Stimulated activated CD4-positive, alpha-beta T cell treated with anti-CD3 and anti-CD28 coated beads, TNF-alpha, amount 100 ng/mL, for 24 hours (primary cell): ENCODE measurements at regions not wholly inside any gene's neighbourhood (a gene's known extent, or its start where the extent isn't known, plus 50 kb on each side); places are given as distances from the start of the nearest gene placed in this dataset.
"Not testable (repeated sequence)": the region's sequence is repeated elsewhere in the genome, so short reads cannot be mapped to it uniquely, and the experiment has no call there.

ENCODE experiments used
- DNase-seq, 3 experiments: peaks; one replicate each; pipeline ENCODE4 v3.0.0-alpha.2; 2020; ENCODE audit warnings: low read depth in 3 of 3

- no peak for DNase-seq
Measured at GRCh38 chr13:78540058-78540457, 63.3 kb downstream of the POU4F1 start.

DNA sequence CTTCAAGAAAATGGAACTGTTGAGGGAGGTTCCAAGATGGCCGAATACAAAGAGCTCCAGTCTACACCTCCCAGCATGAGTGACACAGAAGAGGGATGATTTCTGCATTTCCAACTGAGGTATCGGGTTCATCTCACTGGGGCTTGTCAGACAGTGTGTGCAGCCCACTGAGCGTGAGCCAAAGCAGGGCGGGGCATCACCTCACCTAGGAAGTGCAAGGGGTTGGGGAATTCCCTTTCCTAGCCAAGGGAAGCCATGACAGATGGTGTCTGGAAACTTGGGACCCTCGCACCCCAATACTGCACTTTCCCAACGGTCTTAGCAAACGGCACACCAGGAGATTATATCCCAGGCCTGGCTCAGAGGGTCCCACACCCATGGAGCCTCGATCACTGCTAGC lies 77.3 kb downstream of the POU4F1 start:
- DNase-seq: not testable (repeated sequence)

- no peak for DNase-seq
Measured at GRCh38 chr13:78524936-78525335, 78.4 kb downstream of the POU4F1 start.

GRCh38 chr13:78521091-78521490 lies 82.3 kb downstream of the POU4F1 start:
- DNase-seq: no peak

DNA sequence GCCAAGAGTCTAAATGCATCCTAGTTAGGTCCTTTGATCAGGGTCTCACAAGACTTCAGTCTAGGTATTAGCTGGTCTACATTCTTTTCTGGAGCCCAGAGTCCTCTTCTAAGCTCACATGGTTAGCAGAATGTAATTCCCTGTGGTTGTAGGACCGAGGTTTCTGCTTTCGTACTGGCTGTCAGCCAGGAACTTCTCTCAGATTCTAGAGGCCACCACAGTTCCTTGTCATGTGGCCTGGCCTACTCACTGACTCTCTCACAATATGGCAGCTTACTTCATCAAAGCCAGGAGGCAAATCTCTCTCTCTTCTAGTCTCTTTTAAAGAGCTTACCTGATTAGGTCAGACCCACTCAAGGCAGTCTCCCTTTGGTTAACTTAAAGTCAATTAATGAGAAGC lies 82.9 kb downstream of the POU4F1 start:
- DNase-seq: no peak

DNA sequence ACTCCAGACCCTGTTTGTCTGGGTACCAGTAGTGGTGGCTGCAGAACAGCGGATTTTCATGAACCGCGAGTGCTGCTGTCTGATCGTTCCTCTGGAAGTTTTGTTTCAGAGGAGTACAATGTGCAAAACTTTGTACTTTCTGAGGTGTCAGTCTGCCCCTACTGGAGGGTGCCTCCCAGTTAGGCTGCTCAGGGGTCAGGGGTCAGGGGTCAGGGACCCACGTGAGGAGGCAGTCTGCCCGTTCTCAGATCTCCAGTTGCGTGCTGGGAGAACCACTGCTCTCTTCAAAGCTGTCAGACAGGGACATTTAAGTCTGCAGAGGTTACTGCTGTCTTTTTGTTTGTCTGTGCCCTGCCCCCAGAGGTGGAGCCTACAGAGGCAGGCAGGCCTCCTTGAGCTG lies 84.9 kb downstream of the POU4F1 start:
- not testable (repeated sequence) for DNase-seq

DNA sequence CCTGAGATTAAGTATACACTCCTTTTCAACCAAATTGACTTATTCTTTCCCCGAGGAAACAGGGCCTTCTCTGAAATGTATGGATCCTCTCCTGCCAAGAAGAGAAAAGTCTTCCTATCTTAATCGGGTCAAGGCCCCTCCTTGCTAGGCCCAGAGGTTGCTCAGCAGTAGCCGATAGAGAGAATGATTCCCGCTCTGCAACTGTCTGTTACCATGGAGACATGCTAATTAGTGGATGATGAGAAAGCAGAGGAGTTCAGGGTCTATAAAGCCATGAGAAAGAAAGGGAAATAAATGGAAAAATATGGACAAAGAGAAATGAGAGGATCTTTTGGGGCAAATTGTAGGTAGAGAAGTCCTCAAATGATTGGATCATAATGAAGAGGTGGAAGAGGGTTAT lies 103.5 kb downstream of the POU4F1 start:
- DNase-seq: no peak

DNA sequence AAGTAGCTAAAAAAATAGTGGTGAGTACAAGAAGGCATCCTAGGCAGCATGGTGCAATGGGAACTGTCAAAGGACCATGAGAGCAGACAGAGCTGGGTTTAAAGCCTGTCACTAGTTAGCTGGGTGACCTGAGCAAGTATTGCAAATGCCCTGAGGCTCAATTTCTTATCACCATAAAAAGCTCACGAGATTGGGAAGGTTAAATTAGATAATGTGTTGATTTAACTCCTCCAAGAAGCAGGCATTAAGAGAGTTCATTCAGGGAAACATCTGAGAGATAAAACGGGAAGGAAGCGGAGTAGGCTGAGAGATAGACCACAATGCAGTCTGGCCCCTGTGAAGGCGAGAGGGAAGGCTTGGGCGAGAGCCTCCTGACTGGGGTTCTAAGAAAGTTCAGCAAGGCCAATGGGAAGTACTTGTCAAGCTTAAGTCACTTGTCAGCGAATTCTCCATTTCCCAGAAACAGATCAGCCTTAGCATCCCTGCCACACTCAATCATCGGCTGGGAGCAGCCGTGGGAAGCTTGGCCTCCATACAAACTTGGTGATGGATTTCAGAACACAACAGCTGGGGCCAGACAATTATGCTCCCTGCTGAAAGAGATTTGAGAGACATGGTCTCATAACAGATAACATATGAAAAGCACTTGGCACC lies 105.5 kb downstream of the POU4F1 start:
- DNase-seq: no peak

DNA sequence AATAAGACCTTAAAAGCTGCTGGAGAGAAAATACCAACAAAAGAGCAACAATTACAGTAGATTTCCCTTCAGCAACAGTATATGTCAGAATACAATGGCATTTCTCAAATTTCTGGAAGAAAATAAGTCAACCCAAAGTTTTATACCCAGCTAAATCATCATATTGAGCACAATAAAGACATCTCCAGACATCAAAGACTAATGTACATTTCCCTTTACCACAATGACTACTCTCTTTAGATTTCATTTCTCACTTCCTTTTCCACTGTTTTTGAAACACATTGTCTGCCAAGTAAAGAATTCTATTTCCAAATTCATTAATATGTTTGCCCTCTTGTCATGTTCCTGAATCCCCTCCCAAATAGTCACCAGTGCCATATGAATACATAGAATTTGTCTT lies 111.4 kb downstream of the POU4F1 start:
- DNase-seq: no peak

DNA sequence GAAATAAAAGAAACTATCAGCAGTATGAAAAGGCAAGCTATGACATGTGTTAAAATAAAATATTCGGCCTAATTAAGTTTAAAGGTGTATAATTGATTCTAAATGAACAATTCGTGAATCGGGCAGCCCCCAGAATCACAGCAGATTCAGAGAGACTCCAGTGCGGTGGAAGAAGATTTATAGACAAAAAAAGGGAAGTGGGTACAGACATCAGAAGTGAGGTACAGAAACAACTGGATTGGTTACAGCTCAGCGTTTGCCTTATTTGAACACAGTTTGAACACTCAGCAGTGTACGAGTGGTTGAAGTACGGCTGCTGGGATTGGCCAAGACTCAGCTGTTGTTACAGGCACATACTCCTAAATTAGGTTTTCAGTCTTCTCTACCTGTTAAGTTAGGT lies 113.1 kb downstream of the POU4F1 start:
- not testable (repeated sequence) for DNase-seq

GRCh38 chr13:78487707-78488106 lies 115.6 kb downstream of the POU4F1 start:
- no peak for DNase-seq

DNA sequence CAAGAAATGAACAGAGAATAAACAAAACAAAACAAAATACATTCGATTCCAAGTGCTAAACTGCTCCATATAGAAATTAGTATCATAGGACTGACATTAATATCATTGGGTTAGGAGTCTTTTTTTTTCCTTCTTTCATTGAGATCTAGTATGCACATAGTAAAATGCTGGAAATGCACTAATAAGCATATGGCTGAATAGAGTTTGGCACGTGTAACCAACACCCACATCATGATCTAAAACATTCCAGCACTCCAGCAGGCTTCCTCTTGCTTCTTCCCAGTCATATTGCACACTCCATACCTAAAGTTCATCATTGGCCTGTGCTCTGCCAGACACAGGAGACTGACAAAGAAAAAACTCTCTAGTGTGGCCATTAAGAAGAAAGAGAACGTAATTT lies 117.5 kb downstream of the POU4F1 start:
- DNase-seq: no peak

DNA sequence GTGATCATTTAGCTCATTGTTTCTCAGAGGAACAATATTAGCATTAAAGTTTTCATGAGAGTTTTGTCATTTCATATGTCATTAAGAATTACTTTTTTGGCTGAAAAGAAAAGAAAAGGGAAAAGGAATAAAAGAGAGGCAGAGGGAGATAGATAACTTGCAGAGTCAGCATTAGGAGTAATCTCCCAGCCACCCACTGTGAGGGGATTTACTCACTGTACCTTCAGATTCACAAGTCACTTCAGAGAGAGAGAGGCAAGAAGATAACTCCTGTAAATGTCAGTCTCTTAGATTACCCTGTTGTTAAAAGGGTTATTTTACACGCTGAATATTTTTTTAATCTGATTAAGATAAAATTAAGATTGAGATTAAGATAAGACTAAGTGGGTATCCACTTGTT lies 125.2 kb downstream of the POU4F1 start:
- DNase-seq: no peak

DNA sequence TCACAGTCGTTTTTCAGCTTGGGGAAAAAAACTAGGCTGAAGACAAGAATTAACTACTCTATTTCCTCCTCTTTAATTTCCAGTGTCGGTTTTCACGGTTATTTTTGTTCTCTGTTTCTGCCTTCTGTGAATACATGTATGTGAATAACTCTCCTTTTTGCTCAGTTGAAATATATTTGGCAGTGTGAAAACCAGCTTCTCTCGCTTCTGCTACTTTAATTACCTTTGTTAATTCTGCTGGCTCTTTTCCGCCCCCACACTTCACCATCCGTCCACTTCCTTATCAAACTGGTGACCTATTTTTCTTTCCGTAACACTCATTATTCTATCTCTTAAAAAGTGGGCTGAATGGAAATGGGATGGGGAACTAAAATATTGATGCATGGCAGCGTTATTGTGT lies 126.4 kb downstream of the POU4F1 start:
- no peak for DNase-seq

DNA sequence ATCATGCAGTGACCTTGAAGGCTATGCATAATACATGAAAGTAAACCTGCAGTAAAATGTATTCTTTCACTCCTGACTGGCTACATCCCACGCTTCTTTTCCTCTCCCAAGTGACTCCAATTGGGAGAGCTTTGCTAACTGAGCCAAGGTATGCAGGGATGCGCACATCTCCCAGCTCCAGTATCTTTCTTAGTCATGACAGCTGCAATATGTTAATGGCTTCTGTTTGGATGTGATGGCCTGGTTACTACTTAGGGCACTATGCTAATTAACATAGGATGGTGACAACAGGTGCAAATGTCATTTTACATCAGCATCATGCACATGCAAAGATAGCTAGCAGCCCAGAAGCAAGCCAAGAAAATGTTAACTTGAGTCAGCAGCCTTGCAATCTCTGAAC lies 134.7 kb downstream of the POU4F1 start:
- no peak for DNase-seq

DNA sequence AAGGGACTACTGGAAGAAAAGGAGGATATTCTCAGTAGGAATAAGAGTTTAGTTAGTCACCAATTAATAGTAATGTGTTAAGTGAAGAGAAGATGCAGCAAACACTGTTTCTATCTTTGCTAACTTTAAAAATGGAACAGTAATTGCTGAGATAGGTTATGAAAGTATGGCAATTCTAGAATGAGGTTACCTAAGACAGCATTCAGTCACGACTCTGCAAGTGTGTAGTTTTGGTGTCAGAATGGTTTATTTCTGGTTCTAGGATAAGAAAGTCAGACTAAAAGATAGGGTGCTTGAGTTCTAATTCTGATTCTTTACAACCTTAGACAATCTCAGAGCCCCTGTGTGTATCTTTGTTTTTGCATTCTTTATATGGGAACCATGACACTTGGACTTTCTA lies 138.1 kb downstream of the POU4F1 start:
- no peak for DNase-seq

- no peak for DNase-seq
Measured at GRCh38 chr13:78460176-78460575, 143.2 kb downstream of the POU4F1 start.

- DNase-seq: no peak
Measured at GRCh38 chr13:78443839-78444238, 159.5 kb downstream of the POU4F1 start.

DNA sequence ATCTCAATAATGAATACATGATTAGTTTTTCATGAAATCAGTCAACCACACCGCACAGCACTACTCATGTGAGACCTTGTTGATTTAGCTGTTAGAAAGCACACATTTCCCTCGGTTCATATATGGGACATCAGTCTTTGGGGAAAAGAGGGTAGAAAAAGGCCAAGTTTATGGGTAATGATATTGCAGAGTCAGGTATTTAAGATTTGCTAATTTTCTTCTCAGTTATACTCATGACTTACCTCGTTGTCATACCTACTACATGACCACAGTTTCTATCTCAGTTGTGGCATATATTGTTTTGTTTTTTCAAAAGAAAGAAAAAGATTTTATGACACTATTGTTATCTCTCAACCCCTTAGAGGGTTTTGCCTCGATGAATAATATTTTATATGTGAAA lies 165.6 kb downstream of the POU4F1 start:
- DNase-seq: no peak

DNA sequence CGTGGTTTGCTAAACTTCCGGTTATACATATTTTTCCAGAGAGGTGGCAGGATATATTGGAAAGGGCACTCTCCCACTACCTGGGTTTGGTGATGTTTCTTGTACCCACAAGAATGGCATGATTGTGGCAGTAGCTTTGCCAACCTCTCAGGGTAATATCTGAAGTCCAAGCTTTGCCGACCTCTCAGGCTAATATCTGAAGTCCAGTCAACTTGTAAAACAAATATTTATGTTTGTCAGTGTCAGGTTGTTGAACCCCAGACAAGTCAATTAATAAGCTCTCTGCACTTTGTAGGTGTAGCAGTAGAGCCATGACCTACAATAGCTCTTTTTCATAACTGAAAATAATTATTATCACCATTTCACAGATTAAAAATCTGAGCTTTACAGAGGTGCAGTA lies 167.0 kb downstream of the POU4F1 start:
- DNase-seq: no peak

DNA sequence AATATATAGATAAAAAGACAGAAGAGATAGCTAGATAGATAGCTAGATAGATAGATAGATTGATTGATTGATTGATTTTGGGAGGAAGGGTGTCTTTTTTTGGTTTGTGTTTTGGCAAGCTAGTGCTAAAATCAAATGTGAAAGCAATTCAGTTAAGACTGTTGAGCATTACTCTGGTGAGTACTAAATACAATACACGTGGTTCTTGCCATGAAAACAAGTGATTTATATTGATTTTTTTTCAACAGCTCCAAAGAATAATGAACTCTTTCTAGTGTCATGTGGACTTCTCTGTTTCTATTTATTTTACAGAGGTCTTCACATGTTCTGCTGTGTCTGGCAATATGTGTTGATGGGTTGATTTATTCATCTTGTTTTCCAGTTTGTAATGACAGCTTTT lies 172.0 kb downstream of the POU4F1 start:
- no peak for DNase-seq

- no peak for DNase-seq
Measured at GRCh38 chr13:78430811-78431210, 172.5 kb downstream of the POU4F1 start.

GRCh38 chr13:78430166-78430791 lies 173.1 kb downstream of the POU4F1 start:
- DNase-seq: no peak

- no peak for DNase-seq
Measured at GRCh38 chr13:78428646-78429045, 174.7 kb downstream of the POU4F1 start.
